ENCODE measurements at regions not wholly inside any gene's neighbourhood (a gene's known extent, or its start where the extent isn't known, plus 50 kb on each side); places are given as distances from the start of the nearest gene placed in this dataset.
A peak's percentile ranks its signal among the peaks of the same experiment; 100 is the strongest.
"Not testable (repeated sequence)": the region's sequence is repeated elsewhere in the genome, so short reads cannot be mapped to it uniquely, and the experiment has no call there.

DNA sequence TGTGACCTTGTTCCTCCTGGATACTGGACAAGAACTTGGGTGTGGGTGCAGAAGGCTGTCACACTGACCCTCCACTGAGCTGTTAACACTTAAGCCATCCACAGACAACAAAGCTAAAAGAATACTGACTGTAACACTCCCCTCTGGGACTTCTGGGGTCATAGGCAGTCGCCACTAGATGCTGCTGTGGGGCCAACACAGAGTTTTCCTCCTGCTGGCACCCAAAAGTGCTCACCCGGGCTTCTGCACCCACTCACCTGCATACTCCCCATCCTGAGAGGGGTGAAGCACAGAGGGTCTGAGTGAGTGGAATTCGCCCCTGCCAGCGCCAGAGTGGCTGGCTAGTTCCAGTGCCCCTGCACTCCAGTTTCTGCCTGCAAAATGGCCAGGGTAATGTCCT lies 422.4 kb upstream of the LMO3 start (continued):
- no peak for TF ChIP-seq RNF2 (IDR thresholded peaks at IDR 0.05; ENCODE audit: borderline replicate concordance, low read depth)
- TF ChIP-seq, protein P1, sequence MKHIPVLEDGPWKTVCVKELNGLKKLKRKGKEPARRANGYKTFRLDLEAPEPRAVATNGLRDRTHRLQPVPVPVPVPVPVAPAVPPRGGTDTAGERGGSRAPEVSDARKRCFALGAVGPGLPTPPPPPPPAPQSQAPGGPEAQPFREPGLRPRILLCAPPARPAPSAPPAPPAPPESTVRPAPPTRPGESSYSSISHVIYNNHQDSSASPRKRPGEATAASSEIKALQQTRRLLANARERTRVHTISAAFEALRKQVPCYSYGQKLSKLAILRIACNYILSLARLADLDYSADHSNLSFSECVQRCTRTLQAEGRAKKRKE (CRISPR knock-in tag; IDR thresholded peaks at IDR 0.05; ENCODE audit: low read depth): no peak
- no peak for TF ChIP-seq BCL3 (IDR thresholded peaks at IDR 0.05)
- TF ChIP-seq, protein P2, sequence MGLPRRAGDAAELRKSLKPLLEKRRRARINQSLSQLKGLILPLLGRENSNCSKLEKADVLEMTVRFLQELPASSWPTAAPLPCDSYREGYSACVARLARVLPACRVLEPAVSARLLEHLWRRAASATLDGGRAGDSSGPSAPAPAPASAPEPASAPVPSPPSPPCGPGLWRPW (IDR thresholded peaks at IDR 0.05): no peak
- TF ChIP-seq, protein P3, sequence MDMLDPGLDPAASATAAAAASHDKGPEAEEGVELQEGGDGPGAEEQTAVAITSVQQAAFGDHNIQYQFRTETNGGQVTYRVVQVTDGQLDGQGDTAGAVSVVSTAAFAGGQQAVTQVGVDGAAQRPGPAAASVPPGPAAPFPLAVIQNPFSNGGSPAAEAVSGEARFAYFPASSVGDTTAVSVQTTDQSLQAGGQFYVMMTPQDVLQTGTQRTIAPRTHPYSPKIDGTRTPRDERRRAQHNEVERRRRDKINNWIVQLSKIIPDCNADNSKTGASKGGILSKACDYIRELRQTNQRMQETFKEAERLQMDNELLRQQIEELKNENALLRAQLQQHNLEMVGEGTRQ (IDR thresholded peaks at IDR 0.05): no peak
- TF ChIP-seq NFE2L2 (conservative IDR thresholded peaks at IDR 0.05; ENCODE audit: low read length): no peak
- TF ChIP-seq MYC (IDR thresholded peaks at IDR 0.05; ENCODE audit: borderline replicate concordance, low read length): no peak
- TF ChIP-seq MAZ (IDR thresholded peaks at IDR 0.05; ENCODE audit: borderline replicate concordance, low read depth, low read length): no peak
- TF ChIP-seq MAX (IDR thresholded peaks at IDR 0.05): no peak
- no peak for TF ChIP-seq CBX8 (IDR thresholded peaks at IDR 0.05)
- TF ChIP-seq NR3C1 (IDR thresholded peaks at IDR 0.05): no peak
- no peak for TF ChIP-seq HOXB13 (CRISPR knock-in tag; IDR thresholded peaks at IDR 0.05; ENCODE audit: low read depth)
- no peak for TF ChIP-seq NPAS2 (CRISPR knock-in tag; IDR thresholded peaks at IDR 0.05; ENCODE audit: borderline replicate concordance)
- TF ChIP-seq RAD21 (conservative IDR thresholded peaks at IDR 0.05 in 1 of 2, IDR thresholded peaks at IDR 0.05 in 1 of 2): peak; percentile 75 to 78

DNA sequence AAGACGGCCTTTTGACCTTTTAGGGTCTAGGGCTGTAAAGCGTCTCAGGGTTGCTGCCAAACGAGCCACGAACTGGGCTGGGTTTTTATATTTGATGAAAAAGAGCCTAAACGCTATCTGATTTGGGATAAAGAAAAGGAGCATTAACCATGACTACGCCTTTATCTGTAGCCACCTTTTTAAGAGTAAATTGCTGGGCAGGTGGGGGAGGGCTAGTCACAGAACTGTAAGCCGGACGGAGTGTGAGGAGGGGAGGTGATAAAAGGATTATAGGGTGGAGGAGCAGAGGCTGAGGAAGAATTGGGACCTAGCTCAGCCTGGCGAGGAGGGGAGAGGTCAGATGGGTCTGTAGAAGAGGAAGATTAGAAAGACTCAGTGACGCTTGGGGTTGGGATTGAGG lies 419.5 kb upstream of the LMO3 start:
- H3K4me3 ChIP-seq; CTCF ChIA-PET; H3K9me3 ChIP-seq; FAIRE-seq; DNase-seq (ENCODE audit: low read depth in 1 of 2, low spot score in 1 of 2); H3K4me2 ChIP-seq; H3K27ac ChIP-seq; POLR2A ChIA-PET; ATAC-seq; H3K4me1 ChIP-seq: not testable (repeated sequence)
- WGBS (ENCODE audit: missing lambda C conversion rate): 85% methylated on average over 10 of the region's 10 CpGs

GRCh38 chr12:17020765-17021164 lies 414.8 kb upstream of the LMO3 start:
- no peaks in the 10 kb centered on the region for H3K9me3 ChIP-seq
- ChIA-PET POLR2A (no interaction called here), CTCF (no interaction called here)
- no peak overlapping the region for H3K27ac ChIP-seq
- H3K4me1 ChIP-seq: peaks cover 9% of the 10 kb centered on the region; the same call in 1 of the 3 replicates
- H3K4me3 ChIP-seq: no peak overlapping the region
- TF ChIP-seq MAFK (IDR thresholded peaks at IDR 0.05; ENCODE audit: partially characterized antibody): no peak
- TF ChIP-seq HOXB5 (CRISPR knock-in tag; IDR thresholded peaks at IDR 0.05): no peak
- TF ChIP-seq RCOR1 (IDR thresholded peaks at IDR 0.05; ENCODE audit: low read depth, low read length): no peak
- TF ChIP-seq KDM1A (IDR thresholded peaks at IDR 0.05; ENCODE audit: low read depth): no peak
- TF ChIP-seq FOXS1 (CRISPR knock-in tag; IDR thresholded peaks at IDR 0.05): no peak
- no peak for TF ChIP-seq MAZ (IDR thresholded peaks at IDR 0.05; ENCODE audit: borderline replicate concordance, low read depth, low read length)
- TF ChIP-seq POLR2AphosphoS2 (conservative IDR thresholded peaks at IDR 0.05; ENCODE audit: low read length): no peak
- no peak for TF ChIP-seq HEYL (CRISPR knock-in tag; IDR thresholded peaks at IDR 0.05)
- no peak for TF ChIP-seq RARB (CRISPR knock-in tag; IDR thresholded peaks at IDR 0.05)
- TF ChIP-seq TP53 (CRISPR knock-in tag; IDR thresholded peaks at IDR 0.05): no peak
- TF ChIP-seq ZSCAN20 (CRISPR knock-in tag; IDR thresholded peaks at IDR 0.05): no peak
- TF ChIP-seq PBX3 (IDR thresholded peaks at IDR 0.05): no peak
- TF ChIP-seq TFCP2L1 (CRISPR knock-in tag; IDR thresholded peaks at IDR 0.05): no peak
- no peak for TF ChIP-seq NPAS2 (CRISPR knock-in tag; IDR thresholded peaks at IDR 0.05; ENCODE audit: borderline replicate concordance)
- TF ChIP-seq NR3C1 (IDR thresholded peaks at IDR 0.05): no peak
- FAIRE-seq: no peak
- ATAC-seq: no peak
- DNase-seq (ENCODE audit: low read depth in 1 of 2, low spot score in 1 of 2): no peak
- no peak overlapping the region for H3K4me2 ChIP-seq
